NCI-H2227 (cell line): ENCODE measurements at regions not wholly inside any gene's neighbourhood (a gene's known extent, or its start where the extent isn't known, plus 50 kb on each side); places are given as distances from the start of the nearest gene placed in this dataset.
A peak's percentile ranks its signal among the peaks of the same experiment; 100 is the strongest.
"Not testable (repeated sequence)": the region's sequence is repeated elsewhere in the genome, so short reads cannot be mapped to it uniquely, and the experiment has no call there.

Experiments used
- DNase-seq: peaks from one replicate; lab custom pipeline; 2025; ENCODE audit not compliant: unreplicated experiment; lab: John Stamatoyannopoulos, UW

DNA sequence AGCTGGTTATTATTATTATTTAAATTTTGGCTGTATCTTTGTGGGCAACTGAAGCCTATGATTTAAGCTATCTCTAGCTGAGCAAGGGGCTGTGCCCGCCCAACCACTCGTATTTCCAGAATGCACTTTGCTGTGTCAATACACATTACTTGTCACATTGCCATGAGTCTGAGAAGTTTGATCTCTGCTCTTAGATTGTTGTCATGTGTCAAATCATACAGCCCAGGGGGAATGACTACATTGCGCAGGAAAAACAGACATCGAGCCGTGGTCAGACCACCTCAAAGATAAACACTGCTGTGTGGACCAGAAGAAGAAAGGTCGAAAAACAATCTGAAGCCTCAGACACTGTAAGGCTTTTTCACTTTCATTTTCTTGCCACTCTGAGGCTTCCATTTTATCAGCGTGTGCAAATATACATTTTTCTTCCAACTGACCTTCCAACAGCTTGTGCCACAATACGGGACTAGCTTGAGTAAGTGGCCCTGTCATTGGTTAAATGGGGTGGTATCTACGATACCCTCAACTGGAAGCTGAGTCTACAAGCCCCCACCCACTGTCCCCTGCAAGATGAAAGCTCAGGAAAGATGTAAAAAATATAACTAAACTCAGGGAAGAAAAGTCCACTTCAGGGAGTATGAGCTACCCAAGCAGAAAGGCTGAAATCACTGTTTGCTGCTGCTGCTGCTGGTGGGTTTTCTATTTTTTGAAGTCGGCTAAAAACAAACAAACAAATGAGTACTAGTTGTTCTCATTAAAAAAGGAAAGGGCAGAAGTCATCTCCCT lies 603.0 kb downstream of the BNC2 start:
- peak; percentile 62 for DNase-seq

DNA sequence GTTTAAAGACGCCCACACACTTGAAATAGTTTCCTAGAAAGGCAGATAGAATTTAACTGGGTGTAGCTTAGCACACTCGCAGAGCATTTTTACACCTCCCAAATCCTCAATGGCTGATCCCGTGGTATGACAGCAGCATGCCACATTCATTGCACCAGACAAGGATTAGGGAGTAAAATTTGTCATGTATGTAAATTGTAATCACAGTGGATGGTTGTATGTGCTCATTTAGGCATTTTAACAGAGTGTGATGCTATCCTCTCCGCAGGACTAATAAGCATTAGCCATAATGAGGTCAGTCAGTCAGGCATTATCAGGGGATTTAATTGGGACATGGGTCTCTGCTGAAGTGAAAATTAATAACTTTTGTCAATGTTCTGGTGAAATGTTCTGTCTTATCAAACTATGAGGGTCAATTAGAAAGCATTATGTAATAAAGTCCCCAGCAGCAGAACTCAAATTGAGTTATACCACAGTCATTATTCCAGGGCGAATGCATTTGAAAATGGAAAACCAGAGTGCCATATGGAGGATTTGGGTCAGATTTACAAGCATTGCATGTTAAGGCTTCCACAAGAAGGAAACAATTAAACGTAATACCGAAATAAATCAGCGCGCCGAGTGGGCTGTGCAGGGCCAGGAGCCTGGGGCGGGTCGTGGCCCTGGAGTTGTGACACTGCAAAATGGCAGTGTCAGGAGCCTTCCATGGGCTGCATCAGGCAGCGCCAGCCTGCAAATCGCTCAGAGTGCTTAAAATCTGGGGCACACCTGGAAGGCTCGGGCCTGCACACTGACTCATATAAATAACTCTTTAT lies 602.2 kb downstream of the BNC2 start:
- DNase-seq: no peak

DNA sequence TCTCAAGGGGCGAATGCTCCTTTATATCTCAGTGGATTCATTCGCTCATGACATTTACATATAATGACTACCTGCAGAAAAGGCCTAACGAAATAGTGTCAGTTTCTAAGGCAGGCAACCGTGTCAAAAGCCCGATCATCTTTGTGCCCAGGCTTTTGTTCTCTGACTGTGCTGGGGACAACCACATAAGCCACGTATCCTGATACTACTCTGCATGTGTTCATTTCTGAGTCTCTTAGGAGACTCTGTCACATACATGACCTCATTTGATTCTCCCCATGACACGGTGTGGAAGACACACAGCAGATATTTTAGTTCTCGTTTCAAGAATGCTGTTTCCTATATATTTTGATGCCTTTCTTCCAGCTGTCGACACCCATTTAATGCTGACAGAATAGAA lies 598.5 kb downstream of the BNC2 start:
- no peak for DNase-seq

DNA sequence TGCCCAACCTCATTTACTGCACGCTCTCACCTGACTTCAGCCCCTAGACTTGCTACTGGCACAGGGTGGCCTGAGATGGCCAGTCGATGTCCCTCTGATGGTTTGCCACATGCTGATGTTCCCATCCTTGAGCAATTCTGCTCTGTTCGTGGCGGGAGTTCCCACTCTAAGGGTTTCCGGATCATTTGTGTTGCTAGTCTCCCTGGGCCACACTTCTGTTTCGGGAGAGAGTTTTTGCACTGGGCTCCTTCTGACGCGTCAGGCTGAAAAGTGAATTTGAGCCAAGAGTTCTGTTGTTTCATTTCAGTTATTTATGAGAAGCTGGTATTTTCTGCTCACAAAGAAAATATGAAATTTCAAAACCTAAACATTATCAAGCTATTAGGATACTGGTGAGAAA lies 597.7 kb downstream of the BNC2 start:
- no peak for DNase-seq

DNA sequence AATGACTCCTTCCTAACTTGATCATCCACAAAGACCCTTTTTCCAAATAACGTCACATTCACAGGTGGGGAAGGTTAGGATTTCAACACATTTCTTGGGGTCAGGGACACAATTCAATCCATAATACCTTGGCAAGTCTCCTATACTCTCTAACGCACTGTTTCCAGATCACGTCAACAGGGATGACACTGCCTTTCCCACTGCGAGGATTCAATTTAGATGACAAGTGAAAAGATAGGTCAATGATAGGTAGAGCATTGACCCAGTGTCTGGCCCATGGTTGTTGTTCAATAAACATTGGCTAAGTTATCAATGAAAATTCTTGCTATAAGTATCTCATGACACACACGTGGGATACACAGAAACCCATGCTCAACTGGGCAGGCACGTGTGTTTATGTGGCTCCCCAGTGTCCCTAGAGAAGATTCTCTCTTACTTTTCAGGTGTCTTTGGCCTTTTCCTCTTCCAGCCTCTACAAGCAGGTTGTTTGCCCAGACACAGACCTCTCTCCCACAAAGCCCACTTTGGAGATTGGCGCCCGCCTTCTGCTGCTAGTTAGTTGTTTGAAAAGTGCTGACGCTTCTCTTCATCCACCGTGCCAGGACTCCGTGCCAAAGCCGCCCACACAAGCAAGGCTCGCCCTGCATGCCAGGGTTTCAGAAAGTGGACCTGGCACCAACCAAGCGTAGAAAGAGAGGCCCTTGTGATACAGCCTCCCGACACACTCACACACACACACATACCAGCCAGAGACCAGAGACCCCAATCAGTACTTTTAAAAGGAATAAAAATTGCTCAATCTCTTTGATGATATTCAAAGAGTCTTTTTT lies 594.5 kb downstream of the BNC2 start:
- no peak for DNase-seq

DNA sequence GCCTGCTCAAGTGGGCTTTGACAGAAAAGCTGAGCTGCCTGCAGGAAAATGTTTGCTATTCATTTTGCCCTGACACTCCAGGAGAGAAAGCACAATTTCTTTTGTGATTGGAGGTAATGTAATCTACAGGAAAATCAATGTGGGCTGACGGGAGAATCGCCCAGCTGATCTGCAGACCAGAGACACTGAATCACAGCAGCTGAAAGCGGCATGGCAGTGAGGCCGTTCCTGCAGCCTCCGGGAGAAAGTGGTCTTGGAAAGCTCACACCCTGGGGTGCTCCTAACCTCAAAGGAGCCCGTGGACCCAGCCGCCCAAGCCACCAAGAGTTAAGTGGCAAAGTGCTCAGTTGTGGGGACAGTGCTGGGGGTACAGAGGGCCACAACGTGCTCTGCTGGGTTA lies 593.6 kb downstream of the BNC2 start:
- no peak for DNase-seq

DNA sequence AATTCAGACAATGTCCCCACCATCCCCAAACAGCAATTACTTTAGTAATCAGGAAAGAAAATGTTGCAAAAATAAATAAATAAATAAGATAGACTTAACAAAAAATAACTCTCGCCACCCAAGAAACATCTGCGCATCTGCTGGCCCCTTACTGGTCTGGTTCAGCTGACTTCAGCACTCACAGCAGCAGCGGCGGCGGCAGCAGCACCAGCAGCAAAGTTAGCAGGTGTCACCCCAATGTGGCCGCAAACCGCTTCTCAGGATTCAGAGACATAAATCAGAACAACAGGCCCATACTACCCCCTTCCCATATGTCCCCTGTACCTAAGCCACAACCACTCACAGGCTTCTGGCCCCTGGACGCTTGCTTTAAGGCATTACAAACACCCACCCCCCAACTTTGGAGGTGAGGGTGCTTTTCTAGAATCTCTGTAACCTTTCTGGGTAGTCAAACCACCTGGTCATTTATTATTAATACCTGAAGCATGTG lies 593.0 kb downstream of the BNC2 start:
- DNase-seq: no peak

DNA sequence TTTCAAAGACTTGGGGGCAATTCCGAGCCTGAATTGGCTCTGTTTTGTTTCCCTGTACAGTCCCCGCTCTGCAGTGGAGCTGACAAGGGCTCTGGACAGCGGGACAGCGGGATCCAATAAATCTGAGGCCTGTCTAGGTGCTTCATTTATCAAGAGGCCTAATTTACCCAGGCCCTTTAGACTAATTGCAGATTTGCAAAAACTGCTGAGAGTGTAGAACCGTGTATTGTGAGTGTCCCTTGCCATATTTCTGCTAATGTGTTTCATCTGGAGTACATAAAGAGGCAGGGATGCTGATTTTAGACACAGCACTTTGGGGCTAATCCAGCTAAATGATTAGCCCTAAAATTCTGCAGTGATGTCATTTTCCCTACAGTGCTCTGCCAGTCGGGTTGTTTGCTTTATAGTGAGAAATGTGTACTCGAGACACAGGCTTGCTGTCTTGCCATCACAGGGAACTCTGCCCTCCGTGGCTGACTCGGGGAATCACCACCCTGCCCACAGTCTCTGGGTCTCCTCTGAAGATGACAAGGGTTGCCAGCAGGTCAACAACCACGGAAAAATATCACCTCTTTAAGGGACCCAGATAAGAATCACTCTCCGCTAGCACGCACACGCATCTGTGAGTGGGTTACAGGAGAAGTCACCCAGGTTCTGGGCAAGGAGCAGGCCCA lies 592.0 kb downstream of the BNC2 start:
- DNase-seq: no peak

DNA sequence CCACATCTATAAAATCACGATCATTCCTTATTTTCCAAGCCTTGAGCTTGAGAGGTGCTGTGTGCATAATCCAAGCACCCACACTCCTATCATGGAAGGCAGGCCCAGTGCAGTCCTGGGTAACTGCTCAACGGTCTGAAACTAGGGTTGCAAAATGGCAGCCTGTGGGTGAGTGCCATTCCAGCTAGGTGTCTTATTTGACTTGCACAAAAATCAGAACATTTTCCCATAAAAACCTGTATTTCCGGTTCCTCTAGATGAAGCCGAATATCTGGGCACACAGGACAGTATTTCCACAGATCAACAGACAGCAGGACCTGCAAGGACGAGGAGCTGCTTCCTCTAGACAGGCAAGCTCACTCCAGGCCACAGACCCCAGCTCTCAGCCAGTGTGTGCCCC lies 588.8 kb downstream of the BNC2 start:
- DNase-seq: no peak

DNA sequence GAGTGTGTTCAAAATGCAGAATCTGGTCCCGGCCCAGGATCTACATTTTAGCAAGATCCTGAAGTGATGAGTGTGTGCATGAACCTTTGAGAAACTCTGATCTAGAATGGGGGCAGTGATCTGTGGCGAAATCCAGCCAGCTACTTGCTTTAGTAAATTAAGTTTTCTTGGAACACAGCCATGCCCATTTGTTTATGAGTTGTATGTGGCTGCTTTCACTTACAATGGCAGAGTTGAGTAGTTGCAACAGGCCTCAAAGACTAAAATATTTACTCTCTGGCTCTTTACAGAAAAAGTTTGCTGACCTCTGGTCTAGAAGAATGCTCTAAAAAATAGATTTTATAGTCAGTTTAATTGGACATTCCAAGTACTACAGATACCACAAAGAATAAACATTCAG lies 588.3 kb downstream of the BNC2 start:
- DNase-seq: no peak

DNA sequence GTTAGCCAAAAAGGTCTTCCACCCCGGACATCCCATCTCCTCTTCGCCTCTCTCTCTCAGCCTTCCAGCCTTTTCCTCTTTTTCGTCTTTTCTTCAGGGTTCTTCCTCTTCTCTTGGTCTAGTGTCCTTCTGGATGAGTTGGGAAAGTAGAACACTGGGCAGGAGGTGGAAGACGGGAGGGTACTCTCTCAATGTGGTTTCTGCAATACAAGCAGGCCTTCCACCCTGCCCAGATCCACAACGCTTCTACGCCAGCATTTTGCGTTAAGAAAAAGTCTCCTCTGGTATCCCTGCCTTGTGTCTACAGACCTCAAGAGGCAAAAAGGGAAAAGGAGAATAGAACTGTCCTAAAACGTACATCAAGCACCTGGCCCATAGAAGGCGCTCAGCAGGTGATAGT lies 587.8 kb downstream of the BNC2 start:
- DNase-seq: no peak

DNA sequence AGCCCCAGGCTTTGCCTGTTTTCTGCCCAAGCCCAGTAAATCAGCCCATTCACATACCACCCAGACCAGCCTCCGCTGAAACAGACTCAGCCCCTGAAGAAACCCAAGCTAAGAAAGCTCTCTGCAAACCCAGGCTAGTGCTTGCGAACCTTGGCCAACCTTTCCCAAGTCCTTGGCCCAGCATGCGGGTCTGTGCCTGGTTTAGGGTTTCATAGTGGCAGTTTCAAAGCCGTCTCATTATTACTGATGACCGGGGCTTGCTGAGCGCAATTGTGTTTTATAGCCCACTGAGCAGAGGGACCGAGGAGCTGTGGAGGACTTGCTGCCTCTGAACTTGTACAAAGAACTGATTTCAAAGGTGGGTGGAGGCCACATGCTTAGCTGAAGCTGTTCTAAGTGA lies 584.3 kb downstream of the BNC2 start:
- no peak for DNase-seq

DNA sequence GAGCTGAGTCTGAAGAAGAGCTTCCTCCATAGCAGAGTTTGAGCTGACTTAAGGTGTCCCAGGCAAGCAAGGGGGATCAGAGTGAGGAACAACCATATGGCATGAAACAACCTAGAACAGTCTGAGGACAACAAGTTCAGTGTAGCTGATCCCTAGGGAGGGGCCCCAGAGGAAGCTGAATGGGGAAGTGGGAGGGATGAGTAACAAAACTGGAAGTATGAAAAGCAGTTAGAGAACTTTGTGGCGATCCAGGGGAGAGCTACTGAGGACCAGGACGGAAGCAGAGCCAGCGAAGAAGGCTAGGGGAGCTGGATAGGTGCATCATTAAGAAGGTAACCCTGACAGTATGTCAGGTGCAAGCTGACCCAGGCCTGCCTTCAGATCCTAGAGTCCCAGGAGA lies 580.8 kb downstream of the BNC2 start:
- DNase-seq: no peak

DNA sequence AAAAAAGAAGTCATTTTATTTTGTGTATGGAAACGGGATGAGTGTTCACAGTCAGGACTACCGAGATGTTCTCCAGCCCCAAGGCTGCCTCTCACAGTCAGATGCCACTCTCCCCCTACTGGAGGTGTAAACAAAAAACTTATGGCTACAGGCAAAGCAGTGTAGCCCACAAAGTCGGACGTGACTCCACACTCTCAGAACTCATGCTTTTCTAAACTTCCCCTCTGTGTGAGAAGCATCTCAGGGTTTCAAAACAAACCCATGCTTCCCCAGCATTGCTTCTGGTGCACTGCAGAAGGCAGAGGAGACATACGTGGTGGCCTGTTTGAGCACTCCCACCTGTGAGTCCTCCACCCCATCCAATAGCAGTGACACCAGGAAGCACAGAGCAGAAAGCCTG lies 580.3 kb downstream of the BNC2 start:
- DNase-seq: no peak

DNA sequence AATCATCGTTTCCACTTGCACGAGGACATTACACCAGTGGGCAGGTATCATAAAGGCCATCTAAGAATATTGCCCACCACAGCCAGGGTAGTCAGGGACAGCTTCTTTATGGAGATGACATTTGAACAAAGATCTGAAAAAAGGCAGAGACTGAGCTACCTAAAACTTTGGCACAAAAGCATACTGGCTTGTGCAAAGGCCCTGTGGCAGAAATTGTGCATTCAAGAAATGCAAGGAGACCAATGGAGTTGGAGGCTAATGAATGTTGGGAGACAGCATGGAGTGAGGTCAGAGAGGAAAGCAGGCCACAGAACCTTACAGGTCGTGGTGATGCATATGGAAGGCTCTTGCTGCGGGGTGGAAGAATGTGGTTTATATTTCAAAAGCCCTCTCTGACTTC lies 578.5 kb downstream of the BNC2 start:
- DNase-seq: no peak

DNA sequence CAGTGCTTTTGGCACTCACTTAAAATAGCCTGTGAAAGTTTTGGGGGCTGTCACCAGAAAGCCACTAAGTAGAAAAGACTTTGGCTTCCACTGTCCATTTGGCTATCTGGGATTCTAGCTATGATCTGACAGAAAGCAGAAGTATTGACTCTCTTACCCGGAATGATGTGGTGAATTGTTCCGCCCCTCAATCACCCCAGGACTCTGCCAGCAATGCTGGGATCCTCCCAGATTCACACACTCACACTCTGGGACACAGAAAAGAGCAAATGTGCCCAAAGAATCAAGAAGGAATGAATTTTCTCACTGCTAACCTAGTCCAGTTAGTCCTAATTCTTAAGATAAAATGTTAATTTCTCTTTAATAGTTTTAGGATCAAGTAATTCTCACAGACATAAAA lies 576.9 kb downstream of the BNC2 start:
- no peak for DNase-seq

DNA sequence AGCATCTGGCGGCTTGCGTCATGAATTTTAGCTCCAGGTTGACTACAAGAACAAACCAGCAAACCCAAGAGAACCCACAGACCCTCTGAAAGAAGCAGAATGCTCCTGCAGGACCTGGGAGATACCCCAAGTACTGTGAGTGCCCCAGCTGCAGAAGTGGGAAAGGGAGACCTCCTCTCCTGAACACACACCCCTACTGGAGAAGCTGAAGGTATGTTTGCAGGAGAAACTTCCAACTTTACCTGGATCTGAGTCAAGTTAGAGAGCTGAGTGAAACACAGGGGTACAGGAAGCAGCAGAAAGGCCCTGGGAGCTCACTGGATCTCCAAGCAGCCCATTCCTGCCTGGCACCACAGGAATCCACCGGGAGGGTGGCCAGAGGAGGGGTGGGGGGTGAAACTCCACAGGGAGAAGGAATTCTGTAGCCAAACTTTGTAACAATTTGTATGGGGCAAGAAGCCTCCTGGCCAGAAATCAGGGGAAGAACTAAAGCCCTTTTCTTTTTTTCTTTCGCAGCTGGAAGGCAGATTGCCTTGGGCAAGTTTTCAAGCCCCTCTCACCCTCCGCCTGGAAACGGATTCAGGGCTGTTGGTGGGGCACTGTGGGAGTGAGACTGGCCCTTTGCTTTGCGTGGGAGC lies 576.2 kb downstream of the BNC2 start:
- DNase-seq: no peak

DNA sequence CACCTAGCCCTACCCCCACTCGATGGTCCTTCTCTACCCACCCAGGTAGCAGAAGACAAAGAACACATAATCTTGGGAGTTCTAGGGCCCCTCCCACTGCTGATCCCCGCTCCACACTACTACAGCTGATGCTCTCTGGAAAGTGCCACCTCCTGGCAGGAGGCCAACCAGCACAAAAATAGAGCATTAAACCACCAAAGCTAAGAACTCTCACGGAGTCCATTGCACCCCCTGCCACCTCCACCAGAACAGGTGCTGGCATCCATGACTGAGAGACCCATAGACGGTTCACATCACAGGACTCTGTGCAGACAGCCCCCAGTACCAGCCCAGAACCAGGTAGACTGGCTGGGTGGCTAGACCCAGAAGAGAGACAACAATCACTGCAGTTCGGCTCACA lies 575.5 kb downstream of the BNC2 start:
- not testable (repeated sequence) for DNase-seq

DNA sequence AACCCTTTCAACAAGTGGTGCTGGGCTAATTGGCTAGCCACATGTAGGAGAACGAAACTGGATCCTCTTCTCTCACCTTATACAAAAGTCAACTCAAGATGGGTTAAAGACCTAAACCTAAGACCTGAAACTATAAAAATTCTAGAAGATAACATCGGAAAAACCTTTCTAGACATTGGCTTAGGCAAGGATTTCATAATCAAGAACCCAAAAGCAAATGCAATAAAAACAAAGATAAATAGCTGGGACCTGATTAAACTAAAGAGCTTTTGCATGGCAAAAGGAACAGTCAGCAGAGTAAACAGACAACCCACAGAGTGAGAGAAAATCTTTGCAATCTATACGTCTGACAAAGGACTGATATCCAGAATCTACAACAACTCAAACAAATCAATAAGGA lies 571.1 kb downstream of the BNC2 start:
- DNase-seq: not testable (repeated sequence)

DNA sequence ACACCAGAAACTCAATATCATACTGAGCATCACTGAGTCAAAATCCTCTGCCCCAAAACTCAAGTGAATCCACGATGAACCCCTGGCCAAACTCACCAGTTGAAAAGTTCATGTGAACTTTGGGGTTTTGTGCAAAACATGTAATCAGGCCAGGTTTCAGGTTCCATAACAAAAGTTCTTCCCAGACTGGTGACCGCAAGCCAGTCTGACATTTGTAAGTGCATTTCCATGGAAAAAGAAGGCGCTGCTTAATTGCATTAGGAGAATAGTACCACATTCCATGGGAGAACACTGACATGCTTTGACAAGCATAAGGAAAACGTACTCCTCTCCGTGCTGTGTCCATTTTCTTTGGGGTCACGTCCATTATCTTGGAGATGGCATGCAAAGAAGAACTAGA lies 567.0 kb downstream of the BNC2 start:
- no peak for DNase-seq
